BJ (cell line): ENCODE measurements at regions not wholly inside any gene's neighbourhood (a gene's known extent, or its start where the extent isn't known, plus 50 kb on each side); places are given as distances from the start of the nearest gene placed in this dataset.

ENCODE experiments used
- CTCF ChIA-PET: fragments of 350-600 bp; formaldehyde crosslinking; extraction: SDS; loops from one replicate; lab custom pipeline; 2021; ENCODE audit warnings: antibody characterized with exemption, inconsistent platforms; lab: Yijun Ruan, JAX
- POLR2A ChIA-PET: fragments of 300-600 bp; sonication (Branson Sonifier 250); formaldehyde crosslinking; extraction: SDS; loops from one replicate; lab custom pipeline; 2021; ENCODE audit warnings: antibody characterized with exemption; lab: Charles Lee
- DNase-seq: peaks from one replicate; pipeline ENCODE4 v3.0.0-alpha.2; 2011; ENCODE audit warnings: low read depth
- H3K27me3 ChIP-seq: 2 replicates; pipeline ENCODE4 v1.6.0; 2011; ENCODE audit warnings: low read length; ENCODE audit not compliant: control insufficient read depth, insufficient read depth
- H3K36me3 ChIP-seq: 2 replicates; pipeline ENCODE4 v1.5.1; 2011; ENCODE audit warnings: low read length; ENCODE audit not compliant: control insufficient read depth, insufficient read depth
- H3K4me3 ChIP-seq: 2 replicates; pipeline ENCODE4 v1.5.1; 2011; ENCODE audit warnings: low read depth, mild to moderate bottlenecking, control low read depth, low read length
- CTCF ChIP-seq: IDR thresholded peaks from 2 replicates; pipeline ENCODE4 v1.5.1; 2011; ENCODE audit warnings: low read depth, mild to moderate bottlenecking, control low read depth, inconsistent platforms, low read length, moderate library complexity; ENCODE audit not compliant: insufficient read depth

DNA sequence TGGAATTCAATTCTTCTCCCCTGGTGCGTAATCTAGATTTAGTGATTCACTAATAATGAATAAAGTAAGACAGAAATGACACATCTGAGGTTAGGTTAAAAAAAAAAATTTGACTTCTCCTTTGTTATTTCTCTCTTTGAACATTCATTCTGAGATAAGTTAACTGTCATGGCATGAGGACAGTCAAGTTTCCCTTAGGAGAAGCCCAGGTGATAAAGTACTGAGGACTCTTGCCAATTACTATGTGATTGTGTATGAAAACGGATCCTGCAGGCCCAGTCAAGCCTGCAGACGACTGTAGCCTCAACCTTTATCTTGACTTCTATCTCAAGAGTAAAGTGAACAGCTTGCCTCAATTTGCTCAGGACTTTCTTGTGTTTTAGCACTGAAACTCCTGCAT lies 293.2 kb downstream of the PRR32 start:
- H3K36me3 ChIP-seq = no peaks in the 10 kb centered on the region
- no peak for TF ChIP-seq CTCF
- DNase-seq = no peak
- H3K4me3 ChIP-seq = no peak overlapping the region
- H3K27me3 ChIP-seq = no peaks in the 10 kb centered on the region
- ChIA-PET POLR2A (no interaction called here), CTCF (no interaction called here)

GRCh38 chrX:127124871-127125270 lies 305.3 kb downstream of the PRR32 start:
- POLR2A ChIA-PET = no interaction called here
- Histone ChIP-seq H3K4me3 (no peak overlapping the region), H3K27me3 (no peaks in the 10 kb centered on the region), H3K36me3 (no peaks in the 10 kb centered on the region)
- CTCF ChIA-PET = interaction anchor here (0.6 kb wide), 1 partner anchor 352 kb away, joined by 3 read pairs; no protein-coding TSS in a partner anchor
- no peak for DNase-seq
- TF ChIP-seq CTCF = no peak

- no peak for DNase-seq
- no peak overlapping the region for H3K4me3 ChIP-seq
- H3K27me3 ChIP-seq = no peaks in the 10 kb centered on the region
- no peak for TF ChIP-seq CTCF
- no peaks in the 10 kb centered on the region for H3K36me3 ChIP-seq
- ChIA-PET CTCF (no interaction called here), POLR2A (no interaction called here)
Observed at GRCh38 chrX:127128282-127128681, 308.8 kb downstream of the PRR32 start.

GRCh38 chrX:127129510-127129909 lies 310.0 kb downstream of the PRR32 start:
- H3K4me3 ChIP-seq = no peak overlapping the region
- ChIA-PET POLR2A (no interaction called here), CTCF (no interaction called here)
- H3K27me3 ChIP-seq = no peaks in the 10 kb centered on the region
- DNase-seq = no peak
- no peak for TF ChIP-seq CTCF
- no peaks in the 10 kb centered on the region for H3K36me3 ChIP-seq

GRCh38 chrX:127138218-127138617 lies 318.7 kb downstream of the PRR32 start:
- Histone ChIP-seq H3K36me3 (no peaks in the 10 kb centered on the region), H3K4me3 (no peak overlapping the region), H3K27me3 (no peaks in the 10 kb centered on the region)
- ChIA-PET CTCF (no interaction called here), POLR2A (no interaction called here)
- no peak for DNase-seq
- no peak for TF ChIP-seq CTCF
